Superior temporal gyrus (tissue), 1 donor: ENCODE measurements at regions not wholly inside any gene's neighbourhood (a gene's known extent, or its start where the extent isn't known, plus 50 kb on each side); places are given as distances from the start of the nearest gene placed in this dataset.
"Not testable (repeated sequence)": the region's sequence is repeated elsewhere in the genome, so short reads cannot be mapped to it uniquely, and the experiment has no call there.

Source experiments
- DNase-seq: peaks from one replicate; pipeline ENCODE4 v3.0.0-alpha.2; 2016; ENCODE audit errors: extremely low spot score

- DNase-seq = no peak
These were observed 917.5 kb downstream of the TAF11L14 start for GRCh38 chr5:18551716-18552115.

GRCh38 chr5:18553269-18553668 is 919.0 kb downstream of the TAF11L14 start:
- no peak for DNase-seq

- DNase-seq = no peak
These were observed 926.3 kb downstream of the TAF11L14 start for GRCh38 chr5:18560602-18561001.

- no peak for DNase-seq
These were observed 929.6 kb downstream of the TAF11L14 start for GRCh38 chr5:18563853-18564252.

GRCh38 chr5:18566671-18567070 is 932.4 kb downstream of the TAF11L14 start:
- no peak for DNase-seq

GRCh38 chr5:18576586-18576985 is 942.3 kb downstream of the TAF11L14 start:
- no peak for DNase-seq

GRCh38 chr5:18601185-18601584 is 966.9 kb downstream of the TAF11L14 start:
- no peak for DNase-seq

- no peak for DNase-seq
These were observed 968.1 kb downstream of the TAF11L14 start for GRCh38 chr5:18602402-18602801.

- DNase-seq = no peak
These were observed 970.9 kb downstream of the TAF11L14 start for GRCh38 chr5:18605186-18605585.

- no peak for DNase-seq
These were observed 973.3 kb downstream of the TAF11L14 start for GRCh38 chr5:18607570-18607969.

GRCh38 chr5:18617191-18617590 is 982.9 kb downstream of the TAF11L14 start:
- not testable (repeated sequence) for DNase-seq

- no peak for DNase-seq
These were observed 996.3 kb downstream of the TAF11L14 start for GRCh38 chr5:18630458-18631045.

- no peak for DNase-seq
These were observed 1018.4 kb downstream of the TAF11L14 start for GRCh38 chr5:18652404-18653215.

GRCh38 chr5:18653216-18653752 is 1019.0 kb downstream of the TAF11L14 start:
- DNase-seq = no peak

- no peak for DNase-seq
These were observed 1026.3 kb downstream of the TAF11L14 start for GRCh38 chr5:18660511-18660910.

- no peak for DNase-seq
These were observed 1028.0 kb downstream of the TAF11L14 start for GRCh38 chr5:18662231-18662630.

- DNase-seq = not testable (repeated sequence)
These were observed 1040.0 kb downstream of the TAF11L14 start for GRCh38 chr5:18674212-18674611.

- no peak for DNase-seq
These were observed 1040.8 kb downstream of the TAF11L14 start for GRCh38 chr5:18675041-18675440.

GRCh38 chr5:18686253-18686652 is 1052.0 kb downstream of the TAF11L14 start:
- no peak for DNase-seq

- DNase-seq = no peak
These were observed 1053.2 kb downstream of the TAF11L14 start for GRCh38 chr5:18687429-18687828.

- DNase-seq = no peak
These were observed 1065.4 kb downstream of the TAF11L14 start for GRCh38 chr5:18699681-18700080.

- DNase-seq = no peak
These were observed 1068.6 kb downstream of the TAF11L14 start for GRCh38 chr5:18702821-18703220.

GRCh38 chr5:18712936-18713485 is 1078.8 kb downstream of the TAF11L14 start:
- DNase-seq = peak; percentile 27
